ENCODE measurements at regions not wholly inside any gene's neighbourhood (a gene's known extent, or its start where the extent isn't known, plus 50 kb on each side); places are given as distances from the start of the nearest gene placed in this dataset.
A peak's percentile ranks its signal among the peaks of the same experiment; 100 is the strongest.

- no peak for TF ChIP-seq CTCF (IDR thresholded peaks at IDR 0.05; ENCODE audit: insufficient read depth, low read depth, low read length, missing control alignments)
- no peak overlapping the region for H3K4me3 ChIP-seq (ENCODE audit: low read length)
- DNase-seq (ENCODE audit: low read depth), result no peak
Measured at GRCh38 chr18:28684746-28685355, 507.9 kb upstream of the CDH2 start.

GRCh38 chr18:28682912-28683311 lies 506.0 kb upstream of the CDH2 start:
- H3K4me3 ChIP-seq (ENCODE audit: low read length), result no peak overlapping the region
- TF ChIP-seq CTCF (IDR thresholded peaks at IDR 0.05; ENCODE audit: insufficient read depth, low read depth, low read length, missing control alignments), result no peak
- DNase-seq (ENCODE audit: low read depth), result peak; percentile 19

GRCh38 chr18:28669165-28669564 lies 492.2 kb upstream of the CDH2 start:
- TF ChIP-seq CTCF (IDR thresholded peaks at IDR 0.05; ENCODE audit: insufficient read depth, low read depth, low read length, missing control alignments), result no peak
- no peak for DNase-seq (ENCODE audit: low read depth)
- H3K4me3 ChIP-seq (ENCODE audit: low read length), result no peak overlapping the region

GRCh38 chr18:28666216-28666615 lies 489.3 kb upstream of the CDH2 start:
- DNase-seq (ENCODE audit: low read depth), result no peak
- H3K4me3 ChIP-seq (ENCODE audit: low read length), result no peak overlapping the region

GRCh38 chr18:28657961-28658360 lies 481.0 kb upstream of the CDH2 start:
- TF ChIP-seq CTCF (IDR thresholded peaks at IDR 0.05; ENCODE audit: insufficient read depth, low read depth, low read length, missing control alignments), result no peak
- H3K4me3 ChIP-seq (ENCODE audit: low read length), result no peak overlapping the region
- DNase-seq (ENCODE audit: low read depth), result peak; percentile 79

More at GRCh38 chr18:28666216-28666615, 489.3 kb upstream of the CDH2 start:
- TF ChIP-seq CTCF (IDR thresholded peaks at IDR 0.05; ENCODE audit: insufficient read depth, low read depth, low read length, missing control alignments), result no peak

- TF ChIP-seq CTCF (IDR thresholded peaks at IDR 0.05; ENCODE audit: insufficient read depth, low read depth, low read length, missing control alignments), result no peak
- no peak overlapping the region for H3K4me3 ChIP-seq (ENCODE audit: low read length)
- no peak for DNase-seq (ENCODE audit: low read depth)
Measured at GRCh38 chr18:28652654-28653053, 475.7 kb upstream of the CDH2 start.

GRCh38 chr18:28651298-28651697 lies 474.4 kb upstream of the CDH2 start:
- no peak for DNase-seq (ENCODE audit: low read depth)
- TF ChIP-seq CTCF (IDR thresholded peaks at IDR 0.05; ENCODE audit: insufficient read depth, low read depth, low read length, missing control alignments), result no peak
- no peak overlapping the region for H3K4me3 ChIP-seq (ENCODE audit: low read length)
